Colon (tissue), 2 donors: ENCODE measurements at regions not wholly inside any gene's neighbourhood (a gene's known extent, or its start where the extent isn't known, plus 50 kb on each side); places are given as distances from the start of the nearest gene placed in this dataset.
"Not testable (repeated sequence)": the region's sequence is repeated elsewhere in the genome, so short reads cannot be mapped to it uniquely, and the experiment has no call there.

Experiments
- FAIRE-seq: peaks from 2 replicates; lab custom pipeline; 2012; peaks lifted over from hg19 to GRCh38; lab: Jason Lieb, UNC
- donor health status: control.
- donor health status: control.

DNA sequence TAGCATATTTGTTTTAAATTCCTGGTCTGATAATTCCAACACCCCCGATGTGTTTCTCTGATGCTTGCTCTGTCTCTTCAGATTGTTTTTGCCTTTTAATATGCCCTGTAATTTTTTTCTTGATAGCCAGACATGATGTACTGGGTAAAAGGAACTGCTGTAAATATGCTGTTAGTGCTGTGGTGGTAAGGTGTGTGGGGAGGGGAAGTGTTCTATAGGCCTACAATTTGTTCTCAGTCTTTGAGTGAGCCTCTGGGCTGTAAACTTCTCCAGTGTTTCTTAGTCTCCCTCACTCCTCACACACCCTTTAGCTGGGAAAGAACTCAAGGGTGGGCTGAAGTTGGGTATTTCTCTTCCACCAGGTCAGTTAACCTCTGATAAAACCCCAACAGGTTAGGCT lies 147.0 kb upstream of the OR4E1 start:
- no peak for FAIRE-seq

DNA sequence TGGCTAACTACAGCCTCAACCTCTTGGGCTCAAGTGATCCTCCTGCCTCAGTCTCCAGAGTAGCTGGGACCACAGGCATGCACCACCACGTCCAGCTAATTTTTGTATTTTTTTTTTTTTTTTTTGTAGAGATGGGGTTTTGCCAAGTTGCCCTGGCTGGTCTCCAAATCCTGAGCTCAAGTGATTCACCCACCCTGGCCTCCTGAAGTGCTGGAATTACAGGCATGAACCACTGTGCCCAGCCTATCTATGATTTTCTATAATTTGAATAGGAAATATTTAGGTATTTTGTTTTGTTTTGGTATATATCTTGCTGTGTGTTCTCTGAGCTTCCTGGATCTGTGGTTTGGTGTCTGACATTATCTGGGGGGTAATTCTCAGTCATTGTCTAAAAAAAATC lies 146.3 kb upstream of the OR4E1 start:
- not testable (repeated sequence) for FAIRE-seq

DNA sequence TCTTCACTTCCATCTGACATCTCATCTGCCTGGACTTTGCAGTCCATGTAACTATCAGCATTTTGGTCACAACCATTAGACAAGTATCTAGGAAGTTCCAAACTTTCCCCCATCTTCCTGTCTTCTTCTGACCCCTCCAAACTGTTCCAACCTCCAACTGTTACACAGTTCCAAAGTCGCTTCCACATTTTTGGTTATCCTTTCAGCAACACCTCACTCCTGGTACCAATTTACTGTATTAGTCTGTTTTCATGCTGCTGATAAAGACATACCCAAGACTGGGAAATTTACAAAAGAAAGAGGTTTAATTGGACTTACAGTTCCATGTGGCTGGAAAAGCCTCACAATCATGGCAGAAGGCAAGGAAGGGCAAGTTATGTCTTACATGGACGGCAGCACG lies 143.4 kb upstream of the OR4E1 start:
- not testable (repeated sequence) for FAIRE-seq

DNA sequence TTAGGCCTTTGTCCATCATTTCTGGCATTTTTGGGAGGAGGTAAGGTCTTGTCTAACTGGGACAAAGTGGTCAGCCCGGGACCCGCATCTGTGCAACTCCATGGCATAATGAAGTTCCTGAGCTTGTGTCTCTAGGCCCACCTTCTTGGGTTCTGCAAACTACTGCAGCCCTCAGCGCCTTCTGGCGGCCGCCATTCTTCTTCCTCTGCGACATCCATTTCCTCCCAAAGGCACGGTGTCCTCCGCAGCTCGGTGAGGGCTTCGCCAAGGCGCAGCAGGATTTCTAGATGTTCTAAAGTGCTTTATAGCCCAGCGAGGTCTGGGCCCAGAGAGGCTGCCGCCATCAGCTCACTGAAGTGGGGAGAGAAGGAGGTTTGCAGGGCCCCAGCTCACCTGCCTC lies 134.4 kb upstream of the OR4E1 start:
- no peak for FAIRE-seq

DNA sequence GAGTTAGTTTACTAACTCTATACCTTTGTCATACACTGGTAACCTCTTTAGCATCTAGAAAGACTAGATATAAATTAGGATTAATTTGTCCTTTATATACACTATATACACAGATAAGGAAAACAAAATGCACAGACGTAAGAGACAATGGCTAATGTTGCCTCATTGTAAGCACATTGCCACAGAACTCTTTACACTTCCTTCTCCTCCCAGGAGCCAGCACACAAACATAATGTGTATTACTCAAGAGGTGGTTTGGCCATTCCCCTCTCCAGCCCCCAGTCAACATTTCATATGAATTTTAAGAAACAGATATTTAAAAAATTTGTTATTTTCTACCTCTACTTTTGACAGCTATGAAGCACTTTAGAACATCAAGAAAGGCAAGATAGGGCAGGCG lies 131.4 kb upstream of the OR4E1 start:
- no peak for FAIRE-seq

DNA sequence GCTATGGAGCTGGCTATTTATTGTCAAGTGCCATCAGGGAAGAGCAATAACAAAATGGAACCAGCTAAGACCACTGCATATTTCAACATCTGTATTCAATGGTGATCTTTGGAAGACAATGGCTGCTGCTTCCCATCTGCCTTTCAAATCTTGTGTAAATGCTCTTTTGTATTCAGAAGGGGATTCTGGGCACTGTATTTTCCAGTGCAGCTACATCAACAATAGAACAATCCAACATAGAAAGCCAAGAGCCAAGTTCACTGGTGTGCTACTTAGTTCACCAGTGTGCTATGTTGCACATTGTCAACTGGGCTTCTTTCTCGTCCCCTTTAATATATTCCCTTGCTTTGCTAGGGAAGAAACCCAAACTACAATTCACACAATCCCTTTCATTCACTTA lies 128.8 kb upstream of the OR4E1 start:
- FAIRE-seq, result no peak

DNA sequence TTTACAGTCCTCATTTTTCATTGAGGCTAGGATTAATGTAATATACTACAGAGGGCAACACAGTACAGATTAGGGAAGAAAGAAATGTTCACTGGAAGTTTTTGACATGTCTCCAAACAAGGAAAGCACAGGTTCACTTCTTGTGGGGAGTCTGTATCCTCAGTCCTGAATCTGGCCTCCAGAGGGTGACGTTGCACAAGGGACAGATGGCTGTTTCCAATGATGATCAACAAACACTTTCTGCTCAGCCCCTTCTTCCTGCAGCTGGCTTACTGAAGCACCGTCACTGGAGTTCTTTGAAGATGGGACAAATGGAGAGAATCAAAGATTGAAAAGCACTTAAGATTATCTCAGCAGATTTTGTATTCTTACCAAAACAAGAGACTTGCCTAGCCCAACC lies 123.3 kb upstream of the OR4E1 start:
- no peak for FAIRE-seq

DNA sequence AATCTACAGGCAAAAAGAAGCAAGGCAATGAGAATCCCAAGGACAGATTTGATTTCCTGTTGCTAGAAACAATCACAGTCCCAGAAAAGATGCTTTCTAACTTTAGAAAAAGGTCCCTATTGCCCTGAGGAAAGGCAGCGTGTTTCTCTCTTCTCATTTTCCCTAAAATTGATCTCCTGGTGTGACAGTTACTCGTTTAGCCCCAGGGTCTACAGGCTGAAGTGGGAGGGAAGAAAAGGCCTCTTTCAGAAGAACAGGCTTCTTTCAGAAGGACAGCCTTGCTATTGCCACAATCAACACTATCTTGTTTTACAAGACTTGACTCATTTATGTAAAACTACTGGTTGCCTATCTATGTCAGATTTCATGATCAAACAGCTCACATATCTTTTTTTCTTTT lies 121.8 kb upstream of the OR4E1 start:
- FAIRE-seq, result no peak

DNA sequence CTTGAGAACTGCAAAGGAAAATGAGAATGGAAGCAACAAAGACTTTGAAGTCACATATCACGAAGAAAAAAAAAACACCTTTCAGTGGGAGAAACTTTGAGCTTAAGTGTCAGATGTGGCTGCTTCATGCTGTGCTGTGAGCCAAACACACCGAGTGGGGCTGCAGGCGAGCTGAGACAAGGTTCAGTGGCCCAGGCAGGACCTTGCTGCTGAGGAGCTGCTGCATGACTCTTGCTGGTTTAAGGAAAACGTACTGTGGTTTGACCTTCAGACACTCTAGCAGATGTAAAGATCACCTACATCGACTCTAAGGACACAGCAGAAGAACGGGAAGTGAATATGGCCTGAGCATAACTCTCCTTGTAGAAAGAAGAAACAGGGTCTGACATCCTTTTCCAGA lies 118.1 kb upstream of the OR4E1 start:
- no peak for FAIRE-seq

DNA sequence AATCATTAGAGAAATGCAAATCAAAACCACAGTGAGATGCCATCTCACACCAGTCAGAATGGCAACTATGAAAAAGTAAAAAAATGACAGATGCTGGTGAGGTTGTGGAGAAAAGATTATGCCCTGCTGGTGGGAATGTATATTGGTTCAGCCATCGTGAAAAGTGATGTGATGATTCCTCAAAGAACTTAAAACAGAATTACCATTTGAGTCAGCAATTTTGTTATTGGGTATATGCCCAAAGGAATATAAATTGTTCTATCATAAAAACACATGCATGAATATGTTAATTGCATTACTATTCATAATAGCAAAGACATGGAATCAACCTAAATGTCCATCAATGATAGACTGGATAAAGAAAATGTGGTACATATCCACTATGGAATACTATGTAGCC lies 115.1 kb upstream of the OR4E1 start:
- not testable (repeated sequence) for FAIRE-seq

DNA sequence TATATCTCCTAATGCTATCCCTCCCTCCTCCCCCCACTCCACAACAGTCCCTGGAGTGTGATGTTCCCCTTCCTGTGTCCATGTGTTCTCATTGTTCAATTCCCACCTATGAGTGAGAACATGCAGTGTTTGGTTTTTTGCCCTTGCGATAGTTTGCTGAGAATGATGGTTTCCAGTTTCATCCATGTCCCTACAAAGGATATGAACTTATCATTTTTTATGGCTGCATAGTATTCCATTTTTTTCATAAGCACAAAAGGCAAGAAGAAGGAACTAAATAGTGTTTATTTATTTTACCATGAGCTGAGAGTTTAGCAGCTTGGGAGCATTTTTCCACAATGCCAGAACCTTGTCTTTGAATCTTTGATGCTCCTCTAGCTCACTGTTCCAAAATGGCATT lies 113.6 kb upstream of the OR4E1 start:
- FAIRE-seq, result not testable (repeated sequence)

DNA sequence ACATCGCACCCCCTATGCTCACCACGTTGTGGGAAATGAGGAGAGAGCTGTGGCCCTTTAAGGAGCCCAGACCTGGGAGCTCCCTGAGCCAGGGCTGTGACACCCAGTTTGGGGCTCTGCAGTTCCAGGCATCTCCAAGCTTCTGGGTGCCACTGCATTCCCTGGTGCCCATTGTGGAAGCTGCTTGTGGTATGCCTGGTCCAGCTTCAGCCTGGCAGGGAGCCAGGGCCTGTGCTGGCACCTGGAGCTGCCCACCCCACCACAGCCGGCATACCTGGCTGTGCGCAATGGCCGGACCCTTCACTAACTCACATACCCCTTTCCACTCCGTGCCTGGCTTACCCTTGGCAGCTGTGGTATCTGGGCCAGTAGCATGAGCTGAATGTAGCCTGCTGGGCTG lies 107.9 kb upstream of the OR4E1 start:
- FAIRE-seq, result no peak

DNA sequence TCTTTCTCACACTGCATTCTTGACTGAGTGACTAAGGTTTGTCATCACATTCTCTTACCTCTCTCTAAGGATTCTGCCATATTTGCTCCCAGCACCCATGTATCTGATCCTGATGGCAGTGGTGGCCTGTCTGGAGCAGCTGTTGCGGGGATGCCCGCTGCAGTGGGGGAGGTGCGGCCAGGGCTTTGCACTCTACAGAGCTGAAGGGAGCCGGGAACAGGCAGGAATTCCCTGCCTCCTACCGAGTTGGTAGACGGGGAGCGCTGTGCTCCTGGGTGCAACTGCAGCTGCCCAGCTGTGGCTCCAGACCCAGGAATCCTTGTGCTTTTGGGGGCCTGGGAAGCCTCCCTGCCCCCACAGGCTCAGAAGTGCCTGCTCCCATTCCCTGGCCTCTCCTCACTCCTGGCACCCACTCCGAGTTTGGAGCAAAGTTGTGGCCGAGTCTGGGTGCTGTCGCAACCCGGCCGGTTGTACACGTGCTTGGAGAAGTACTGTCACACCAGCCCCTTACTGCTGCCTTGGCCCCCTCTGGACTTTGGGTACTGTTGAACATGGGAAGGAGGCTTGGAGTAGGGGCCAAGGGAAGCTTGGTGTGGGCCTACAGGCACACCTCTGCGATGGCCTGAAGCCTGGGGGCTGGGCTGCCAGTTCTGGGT lies 106.9 kb upstream of the OR4E1 start:
- no peak for FAIRE-seq

DNA sequence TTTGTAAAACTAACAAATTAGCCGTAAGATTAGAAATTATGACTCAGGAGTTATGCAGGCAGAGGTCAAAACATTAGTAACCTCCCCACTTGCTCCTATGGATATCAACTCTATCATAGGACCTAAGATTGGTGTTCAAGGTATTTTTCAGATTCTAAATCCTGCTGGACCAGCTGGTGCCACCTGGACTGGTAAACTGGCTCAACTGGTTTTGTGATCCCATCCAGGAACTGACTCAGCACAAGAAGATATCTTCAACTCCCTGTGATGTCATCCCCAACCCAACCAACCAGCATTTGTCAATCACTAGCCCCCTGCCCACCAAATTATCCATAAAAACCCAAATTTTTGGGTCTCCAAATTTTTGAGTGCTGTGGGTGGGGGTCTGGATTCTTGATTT lies 98.1 kb upstream of the OR4E1 start:
- no peak for FAIRE-seq

DNA sequence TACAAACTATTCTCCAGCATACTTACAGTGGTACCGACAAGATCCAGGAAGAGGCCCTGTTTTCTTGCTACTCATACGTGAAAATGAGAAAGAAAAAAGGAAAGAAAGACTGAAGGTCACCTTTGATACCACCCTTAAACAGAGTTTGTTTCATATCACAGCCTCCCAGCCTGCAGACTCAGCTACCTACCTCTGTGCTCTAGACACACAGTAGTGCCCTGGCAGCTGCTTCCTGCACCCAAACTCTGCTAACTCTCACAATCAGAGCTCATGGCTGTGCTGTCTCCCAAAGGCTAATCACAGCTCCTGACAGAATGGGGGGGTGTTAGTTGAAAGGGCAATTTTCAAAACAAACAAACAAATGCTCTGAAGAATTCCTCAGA lies 95.2 kb upstream of the OR4E1 start:
- FAIRE-seq, result no peak

DNA sequence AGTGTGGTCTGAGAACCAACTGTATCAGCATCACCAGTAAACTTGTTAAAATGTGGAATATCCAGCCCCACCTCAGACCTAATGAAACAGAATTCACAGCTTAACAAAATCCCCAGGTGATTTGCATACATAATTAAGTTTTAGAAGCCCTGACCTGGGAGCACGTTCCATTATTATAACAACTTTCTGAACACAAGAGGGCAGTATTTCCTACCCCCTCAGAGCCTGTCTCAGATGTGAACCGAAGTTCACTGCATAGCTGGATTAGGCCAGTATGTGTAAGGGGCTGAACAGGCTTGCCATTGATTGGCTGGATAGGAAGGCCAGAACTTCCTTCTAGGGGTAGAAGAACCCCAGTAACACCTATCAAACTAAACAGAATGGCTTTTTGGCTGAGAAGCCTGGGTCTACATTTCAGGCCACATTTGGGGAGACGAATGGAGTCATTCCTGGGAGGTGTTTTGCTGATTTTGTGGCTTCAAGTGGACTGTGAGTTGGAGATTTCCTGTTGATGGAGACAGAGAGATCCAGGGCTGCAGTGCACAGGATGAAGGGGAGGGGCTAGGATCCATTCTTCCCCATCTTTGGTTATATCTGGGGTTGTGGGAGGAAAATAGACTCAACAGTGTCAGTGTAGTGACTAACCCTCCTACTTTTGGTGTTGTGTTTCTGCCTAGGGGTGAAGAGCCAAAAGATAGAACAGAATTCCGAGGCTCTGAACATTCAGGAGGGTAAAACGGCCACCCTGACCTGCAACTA lies 94.7 kb upstream of the OR4E1 start:
- FAIRE-seq, result no peak

DNA sequence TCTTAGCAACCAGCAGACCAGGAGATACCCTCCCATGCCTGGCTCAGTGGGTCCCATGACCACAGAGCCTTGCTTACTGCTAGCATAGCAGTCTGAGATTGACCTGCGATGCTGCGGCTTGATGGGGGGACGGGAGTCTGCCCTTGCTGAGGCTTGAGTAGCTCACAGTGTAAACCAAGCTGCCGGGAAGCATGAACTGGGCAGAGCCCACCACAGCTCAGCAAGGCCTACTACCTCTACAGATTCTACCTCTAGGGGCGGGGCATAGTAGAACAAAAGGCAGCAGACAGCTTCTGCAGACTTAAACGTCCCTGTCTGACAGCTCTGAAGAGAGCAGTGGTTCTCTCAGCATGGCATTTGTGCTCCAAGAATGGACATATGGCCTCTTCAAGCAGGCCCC lies 86.7 kb upstream of the OR4E1 start:
- FAIRE-seq, result not testable (repeated sequence)

DNA sequence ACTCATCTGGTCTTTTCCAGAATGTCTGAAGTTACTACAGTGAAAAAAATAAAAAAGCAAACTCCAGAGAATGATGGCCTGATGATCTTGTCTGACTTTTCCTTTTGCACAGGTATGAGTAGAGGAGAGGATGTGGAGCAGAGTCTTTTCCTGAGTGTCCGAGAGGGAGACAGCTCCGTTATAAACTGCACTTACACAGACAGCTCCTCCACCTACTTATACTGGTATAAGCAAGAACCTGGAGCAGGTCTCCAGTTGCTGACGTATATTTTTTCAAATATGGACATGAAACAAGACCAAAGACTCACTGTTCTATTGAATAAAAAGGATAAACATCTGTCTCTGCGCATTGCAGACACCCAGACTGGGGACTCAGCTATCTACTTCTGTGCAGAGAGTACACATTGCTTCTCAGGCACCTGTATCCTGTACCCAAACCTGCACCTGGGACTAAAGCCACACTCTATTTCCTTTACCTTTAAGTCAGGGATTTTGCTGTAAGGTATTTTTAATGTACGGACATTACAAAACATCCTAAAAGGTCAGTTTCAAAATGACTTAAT lies 75.8 kb upstream of the OR4E1 start:
- FAIRE-seq, result no peak

DNA sequence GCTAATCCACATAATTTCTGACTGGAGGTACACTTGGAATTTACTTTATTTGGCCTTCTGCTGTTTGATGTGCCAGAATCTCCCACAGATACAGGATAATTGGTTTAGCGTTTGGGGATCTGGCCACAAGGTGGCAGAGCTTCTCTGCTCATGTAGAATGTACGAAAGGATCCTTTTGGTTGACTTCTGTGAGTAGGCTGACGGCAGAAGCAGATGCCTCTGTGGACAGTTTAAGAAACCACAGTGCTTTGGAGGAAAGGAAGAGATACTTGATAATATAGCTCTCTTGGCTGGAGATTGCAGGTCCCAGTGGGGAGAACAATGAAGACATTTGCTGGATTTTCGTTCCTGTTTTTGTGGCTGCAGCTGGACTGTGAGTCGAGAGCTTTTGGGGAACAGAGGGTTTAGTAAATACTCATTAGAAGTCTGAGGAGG lies 75.3 kb upstream of the OR4E1 start:
- FAIRE-seq, result no peak

DNA sequence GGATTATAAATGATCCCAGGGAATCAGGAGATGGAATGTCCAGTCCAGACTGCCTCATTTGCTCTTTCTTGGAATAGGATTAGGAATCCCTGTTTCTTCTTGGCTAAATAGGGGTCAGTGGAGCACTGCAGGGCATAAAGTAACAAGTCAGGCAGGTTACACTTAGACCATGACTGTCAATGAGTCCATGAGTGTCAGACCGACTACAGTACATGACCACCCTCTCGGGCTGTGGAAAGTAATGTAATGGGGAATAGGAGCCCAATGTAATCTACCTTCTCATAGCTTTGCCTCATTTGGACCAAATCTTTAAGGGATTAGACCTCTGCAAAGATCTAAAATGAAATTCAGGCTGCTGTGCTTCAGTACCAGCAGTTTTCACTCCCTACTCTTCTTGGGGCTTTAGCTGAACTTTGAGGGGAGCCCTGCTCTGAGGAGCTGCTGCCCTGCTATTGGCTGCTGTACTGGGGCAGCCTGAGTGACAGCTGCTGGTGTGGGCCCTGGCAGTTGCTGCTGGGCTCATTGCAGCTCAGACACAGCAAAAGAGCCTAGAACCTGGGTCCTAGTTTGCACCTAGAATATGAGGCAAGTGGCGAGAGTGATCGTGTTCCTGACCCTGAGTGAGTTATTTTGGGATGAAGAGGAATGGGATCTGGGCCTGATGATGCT lies 62.2 kb upstream of the OR4E1 start:
- no peak for FAIRE-seq

DNA sequence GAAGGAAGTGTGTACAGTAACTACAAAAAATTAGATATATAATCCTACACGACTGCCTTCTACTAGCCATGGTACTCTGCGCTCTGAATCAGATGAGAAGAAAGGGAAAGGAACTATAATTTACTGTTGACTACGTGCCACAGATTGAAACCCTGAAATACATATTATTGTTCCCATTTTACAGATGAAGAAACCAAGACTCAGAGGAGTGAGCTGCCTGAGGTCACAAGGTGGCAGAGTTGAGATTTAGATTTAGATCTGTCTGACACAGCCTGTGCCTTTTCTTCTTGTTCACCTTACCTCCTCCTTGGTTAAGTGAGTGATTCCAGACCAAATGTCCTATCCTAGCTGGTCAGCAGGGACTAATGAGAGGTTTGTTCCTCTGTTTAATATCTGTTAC lies 61.6 kb upstream of the OR4E1 start:
- FAIRE-seq, result no peak

DNA sequence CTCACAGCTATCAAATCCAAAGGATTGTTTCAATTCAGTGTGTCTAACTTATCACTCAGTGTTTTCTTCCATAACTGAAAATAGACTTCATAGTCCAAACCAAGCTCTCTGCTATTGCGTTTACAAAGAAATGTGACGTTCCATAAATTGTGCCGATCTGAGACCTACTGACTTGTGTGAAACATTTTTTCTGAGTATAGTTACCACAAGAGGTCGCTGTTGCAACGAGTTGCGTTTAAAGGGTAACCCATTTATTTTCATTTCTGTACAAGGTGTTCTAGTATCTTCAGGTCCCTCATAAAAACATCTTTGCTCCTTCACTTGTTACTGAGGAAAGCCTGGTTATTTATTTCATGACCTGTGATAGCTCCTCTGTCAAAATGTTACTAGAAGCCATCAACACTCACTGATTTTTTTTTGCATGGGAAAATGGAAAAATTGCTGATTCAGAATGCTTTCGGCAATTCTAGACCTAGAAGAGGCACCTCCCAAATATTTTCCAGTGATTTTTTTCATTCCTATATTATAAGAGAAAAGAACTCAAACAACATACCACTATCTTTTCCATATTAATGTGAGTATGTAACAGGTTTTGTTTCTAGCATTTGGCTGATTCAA lies 60.9 kb upstream of the OR4E1 start:
- FAIRE-seq, result no peak
